ENCODE measurements at regions not wholly inside any gene's neighbourhood (a gene's known extent, or its start where the extent isn't known, plus 50 kb on each side); places are given as distances from the start of the nearest gene placed in this dataset.

DNA sequence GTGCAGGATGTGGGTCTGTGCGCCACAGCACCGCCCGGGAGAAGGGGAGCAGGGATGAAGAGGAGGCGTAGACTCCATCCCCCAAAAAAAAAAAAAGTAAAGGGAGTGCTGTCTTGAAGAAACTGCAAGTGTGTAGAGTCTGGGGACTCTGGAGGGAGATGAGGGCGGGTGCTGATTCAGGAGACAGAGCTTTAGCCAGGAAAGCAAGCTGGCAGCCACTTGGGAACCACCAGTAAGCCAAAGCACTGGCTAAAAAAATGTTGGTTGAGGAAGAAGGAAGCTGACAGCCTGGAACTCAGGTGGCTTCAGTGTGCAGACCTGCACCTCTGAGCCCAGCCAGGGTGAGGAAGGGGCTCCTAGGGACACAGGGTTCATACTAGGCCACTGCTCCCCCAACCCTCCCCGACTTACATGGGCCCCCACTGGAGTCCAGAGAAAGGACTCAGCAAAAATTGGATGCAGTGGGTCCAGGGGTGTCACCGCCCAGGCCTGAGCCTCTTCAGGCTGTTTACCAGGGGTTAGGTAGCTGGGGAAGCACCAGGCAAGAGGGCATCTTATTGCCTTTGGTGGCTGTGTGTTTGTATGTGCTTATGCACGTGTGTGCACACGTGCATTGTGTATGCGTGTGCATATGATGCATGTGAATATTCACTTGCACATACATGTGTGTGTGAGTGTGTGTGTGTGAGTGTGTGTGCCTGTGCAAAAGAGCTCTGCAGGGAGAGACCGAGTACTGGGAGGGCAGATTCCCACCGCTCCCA, 153.5 kb upstream of the MLN start:
- TF ChIP-seq CTCF (IDR thresholded peaks at IDR 0.05) (no peak), POLR2A (IDR thresholded peaks at IDR 0.05) (no peak)

Data from lower leg skin (tissue), 3 donors.